Upper lobe of left lung (tissue), 6 donors: ENCODE measurements at regions not wholly inside any gene's neighbourhood (a gene's known extent, or its start where the extent isn't known, plus 50 kb on each side); places are given as distances from the start of the nearest gene placed in this dataset.

Experiments used
- ATAC-seq, 2 donors: fragments of 200-7000 bp; cut with Tn5 transposase; one replicate each; pipeline ENCODE4 v1.9.1; 2022; ENCODE audit warnings: mild to moderate bottlenecking in 2 of 2, moderate library complexity in 2 of 2; ENCODE audit not compliant: low FRiP score in 2 of 2
- DNase-seq, 2 donors: peaks; one replicate each; pipeline ENCODE4 v3.0.0-alpha.2; 2019 to 2020
- H3K27ac ChIP-seq, 4 donors: fragments of 200-600 bp; sonication (generic); one replicate each; pipeline ENCODE4 v1.5.1; 2016 to 2019
- H3K27me3 ChIP-seq, 4 donors: fragments of 200-600 bp; sonication (generic); one replicate each; pipeline ENCODE4 v1.5.1; 2017 to 2019
- H3K36me3 ChIP-seq, 4 donors: fragments of 200-600 bp; sonication (generic); one replicate each; pipeline ENCODE4 v1.5.1; 2016 to 2019
- H3K4me1 ChIP-seq, 4 donors: fragments of 200-600 bp; sonication (generic); one replicate each; pipeline ENCODE4 v1.5.1; 2018 to 2019
- H3K4me3 ChIP-seq, 4 donors: fragments of 200-600 bp; sonication (generic); one replicate each; pipeline ENCODE4 v1.5.1; 2017 to 2019; ENCODE audit warnings: mild to moderate bottlenecking in 2 of 4, moderate library complexity in 1 of 4
- H3K9me3 ChIP-seq, 4 donors: fragments of 200-600 bp; sonication (generic); one replicate each; pipeline ENCODE4 v1.5.1; 2018 to 2019
- CTCF ChIP-seq, 6 experiments: fragments of 450-650 bp in 4 of 6; fragments of 200-600 bp in 2 of 6; sonication (generic) in 2 of 6; IDR thresholded peaks; one replicate each; pipeline ENCODE4 v1.5.1; 2016 to 2019; ENCODE audit warnings: antibody characterized with exemption in 6 of 6
- EP300 ChIP-seq, 4 donors: sonication (generic); formaldehyde crosslinking; IDR thresholded peaks; one replicate each; pipeline ENCODE4 v1.5.1; 2017; ENCODE audit warnings: antibody characterized with exemption in 4 of 4, control low read depth in 2 of 4
- POLR2A ChIP-seq, 4 donors: fragments of 450-650 bp; IDR thresholded peaks; one replicate each; pipeline ENCODE4 v1.5.1; 2016 to 2017; ENCODE audit warnings: antibody characterized with exemption in 4 of 4, mild to moderate bottlenecking in 2 of 4
- POLR2AphosphoS5 ChIP-seq, 2 donors: sonication (generic); formaldehyde crosslinking; IDR thresholded peaks; one replicate each; pipeline ENCODE4 v1.5.1; 2017; ENCODE audit warnings: antibody characterized with exemption in 2 of 2
- WGBS, 2 donors: methylation state at CpG; one replicate each; pipeline ENCODE4 v1.1.5; 2017 to 2018; 5-methylcytosine and 5-hydroxymethylcytosine counted together
- donor health status: DM: no; HTN: no; CAD: no; lungs with moderate emphysema.
- donor health status: DM: no; HTN: yes; CAD: no; lungs with severe emphysema.

- 82 to 85% methylated on average over 5 of the region's 5 CpGs for WGBS, 2 donors
- Histone ChIP-seq H3K27ac (no peak overlapping the region), H3K36me3 (no peaks in the 10 kb centered on the region), H3K4me1 (no peaks in the 10 kb centered on the region), H3K9me3 (no peaks in the 10 kb centered on the region), H3K27me3 (no peaks in the 10 kb centered on the region), H3K4me3 (no peak overlapping the region)
- DNase-seq: no peak
- no peak for ATAC-seq
- TF ChIP-seq EP300 (IDR thresholded peaks at IDR 0.05) (no peak), POLR2A (IDR thresholded peaks at IDR 0.05) (no peak), POLR2AphosphoS5 (IDR thresholded peaks at IDR 0.05) (no peak), CTCF (IDR thresholded peaks at IDR 0.05) (no peak)
Measured at GRCh38 chr11:27902981-27903624, 202.8 kb upstream of the BDNF start.

- ATAC-seq (no peak), DNase-seq (no peak)
- Histone ChIP-seq H3K4me1 (no peaks in the 10 kb centered on the region), H3K36me3 (no peaks in the 10 kb centered on the region), H3K27me3 (no peaks in the 10 kb centered on the region), H3K9me3 (no peaks in the 10 kb centered on the region), H3K27ac (no peak overlapping the region), H3K4me3 (no peak overlapping the region)
- 69 to 78% methylated on average over 2 of the region's 2 CpGs for WGBS, 2 donors
- TF ChIP-seq POLR2AphosphoS5 (IDR thresholded peaks at IDR 0.05) (no peak), CTCF (IDR thresholded peaks at IDR 0.05) (no peak), POLR2A (IDR thresholded peaks at IDR 0.05) (no peak), EP300 (IDR thresholded peaks at IDR 0.05) (no peak)
Measured at GRCh38 chr11:27898166-27898565, 197.9 kb upstream of the BDNF start.

- H3K27ac ChIP-seq: no peak overlapping the region
- DNase-seq: no peak
- ATAC-seq: no peak
- no peaks in the 10 kb centered on the region for H3K4me1 ChIP-seq
- H3K4me3 ChIP-seq: no peak overlapping the region
- no peaks in the 10 kb centered on the region for H3K36me3 ChIP-seq
- no peaks in the 10 kb centered on the region for H3K27me3 ChIP-seq
- TF ChIP-seq EP300 (IDR thresholded peaks at IDR 0.05): no peak
- no peak for TF ChIP-seq CTCF (IDR thresholded peaks at IDR 0.05)
- no peak for TF ChIP-seq POLR2A (IDR thresholded peaks at IDR 0.05)
- no peak for TF ChIP-seq POLR2AphosphoS5 (IDR thresholded peaks at IDR 0.05)
- H3K9me3 ChIP-seq: no peaks in the 10 kb centered on the region
Measured at GRCh38 chr11:27896096-27896495, 195.8 kb upstream of the BDNF start.

GRCh38 chr11:27894552-27894951, 194.3 kb upstream of the BDNF start:
- no peak overlapping the region for H3K4me3 ChIP-seq
- no peak for ATAC-seq
- H3K27ac ChIP-seq: no peak overlapping the region
- no peaks in the 10 kb centered on the region for H3K4me1 ChIP-seq
- no peaks in the 10 kb centered on the region for H3K27me3 ChIP-seq
- no peak for DNase-seq
- H3K9me3 ChIP-seq: no peaks in the 10 kb centered on the region
- WGBS, 2 donors: 49 to 62% methylated on average over 4 of the region's 4 CpGs
- TF ChIP-seq POLR2A (IDR thresholded peaks at IDR 0.05) (no peak), POLR2AphosphoS5 (IDR thresholded peaks at IDR 0.05) (no peak), EP300 (IDR thresholded peaks at IDR 0.05) (no peak), CTCF (IDR thresholded peaks at IDR 0.05) (no peak)
- H3K36me3 ChIP-seq: no peaks in the 10 kb centered on the region

GRCh38 chr11:27886857-27887256, 186.6 kb upstream of the BDNF start:
- Histone ChIP-seq H3K27ac (no peak overlapping the region), H3K4me1 (no peaks in the 10 kb centered on the region), H3K9me3 (no peaks in the 10 kb centered on the region), H3K36me3 (no peaks in the 10 kb centered on the region), H3K4me3 (no peak overlapping the region), H3K27me3 (no peaks in the 10 kb centered on the region)
- ATAC-seq (no peak), DNase-seq (no peak)
- 64 to 84% methylated on average over 3 of the region's 3 CpGs for WGBS, 2 donors
- TF ChIP-seq EP300 (IDR thresholded peaks at IDR 0.05): no peak
- TF ChIP-seq POLR2AphosphoS5 (IDR thresholded peaks at IDR 0.05): no peak
- TF ChIP-seq CTCF (IDR thresholded peaks at IDR 0.05): no peak
- TF ChIP-seq POLR2A (IDR thresholded peaks at IDR 0.05): no peak
